ENCODE measurements at regions not wholly inside any gene's neighbourhood (a gene's known extent, or its start where the extent isn't known, plus 50 kb on each side); places are given as distances from the start of the nearest gene placed in this dataset.
A peak's percentile ranks its signal among the peaks of the same experiment; 100 is the strongest.

DNA sequence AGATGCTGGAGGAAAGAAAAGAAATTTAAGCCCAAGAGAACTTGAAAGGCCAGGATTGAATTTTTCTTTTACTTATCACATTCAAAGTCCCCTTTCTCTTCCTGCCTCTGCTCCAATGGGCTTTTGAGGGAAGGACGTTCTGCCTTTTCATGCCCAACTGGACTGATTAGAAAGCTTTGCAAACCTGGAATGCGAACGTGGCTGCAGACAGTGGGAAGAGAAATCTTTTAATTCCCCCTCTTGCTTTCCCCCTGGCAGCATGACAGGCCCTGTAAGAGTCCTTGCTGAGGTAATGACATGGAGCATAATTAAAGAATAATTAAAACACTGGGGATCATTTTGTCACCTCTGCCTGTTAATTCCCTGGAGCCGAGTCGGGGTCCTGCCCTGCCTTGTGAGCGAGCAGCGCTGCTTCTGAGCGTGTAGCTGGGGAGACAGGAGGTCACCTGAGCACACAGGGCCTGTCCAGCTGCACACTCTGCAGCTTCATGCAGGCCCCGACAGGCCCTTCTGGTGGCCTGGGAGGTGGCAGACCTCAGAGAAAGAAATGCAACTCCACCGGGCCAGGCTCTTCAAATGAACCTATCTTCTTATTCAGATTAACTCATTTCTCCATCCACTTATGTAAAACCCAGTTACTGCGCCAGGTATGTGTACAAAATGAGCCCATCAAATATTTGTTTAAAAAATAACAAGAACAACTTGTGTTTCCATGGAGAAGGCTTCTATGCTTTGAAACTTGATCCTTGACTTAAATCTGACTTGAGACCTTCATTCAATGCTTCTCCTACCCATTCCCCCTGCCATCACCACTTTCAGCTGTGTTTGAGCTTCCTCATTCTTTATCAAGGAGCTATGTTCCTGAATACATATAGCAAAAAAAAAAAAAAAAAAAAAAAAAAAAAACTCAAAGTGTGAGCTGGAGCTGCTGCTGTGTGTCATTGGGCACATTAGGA, 628.2 kb upstream of the CFAP20DC start:
- Mint-ChIP-seq H3K9me3 (no peaks in the 10 kb centered on the region), H3K4me1 (no peaks in the 10 kb centered on the region; the same call in 2 of the 3 replicates), H3K27ac (no peak overlapping the region), H3K4me3 (no peak overlapping the region), H3K36me3 (ENCODE audit: low read depth) (no peaks in the 10 kb centered on the region), H3K27me3 (ENCODE audit: insufficient read depth, low read depth, poor library complexity) (peaks cover 2% of the 10 kb centered on the region)
- no peak overlapping the region for H3K27ac ChIP-seq (ENCODE audit: low read depth)
- TF ChIP-seq POLR2AphosphoS5 (IDR thresholded peaks at IDR 0.05; ENCODE audit: low read depth): no peak
- TF ChIP-seq, protein P1, sequence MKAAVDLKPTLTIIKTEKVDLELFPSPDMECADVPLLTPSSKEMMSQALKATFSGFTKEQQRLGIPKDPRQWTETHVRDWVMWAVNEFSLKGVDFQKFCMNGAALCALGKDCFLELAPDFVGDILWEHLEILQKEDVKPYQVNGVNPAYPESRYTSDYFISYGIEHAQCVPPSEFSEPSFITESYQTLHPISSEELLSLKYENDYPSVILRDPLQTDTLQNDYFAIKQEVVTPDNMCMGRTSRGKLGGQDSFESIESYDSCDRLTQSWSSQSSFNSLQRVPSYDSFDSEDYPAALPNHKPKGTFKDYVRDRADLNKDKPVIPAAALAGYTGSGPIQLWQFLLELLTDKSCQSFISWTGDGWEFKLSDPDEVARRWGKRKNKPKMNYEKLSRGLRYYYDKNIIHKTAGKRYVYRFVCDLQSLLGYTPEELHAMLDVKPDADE (IDR thresholded peaks at IDR 0.05): no peak
- TF ChIP-seq, protein P2, sequence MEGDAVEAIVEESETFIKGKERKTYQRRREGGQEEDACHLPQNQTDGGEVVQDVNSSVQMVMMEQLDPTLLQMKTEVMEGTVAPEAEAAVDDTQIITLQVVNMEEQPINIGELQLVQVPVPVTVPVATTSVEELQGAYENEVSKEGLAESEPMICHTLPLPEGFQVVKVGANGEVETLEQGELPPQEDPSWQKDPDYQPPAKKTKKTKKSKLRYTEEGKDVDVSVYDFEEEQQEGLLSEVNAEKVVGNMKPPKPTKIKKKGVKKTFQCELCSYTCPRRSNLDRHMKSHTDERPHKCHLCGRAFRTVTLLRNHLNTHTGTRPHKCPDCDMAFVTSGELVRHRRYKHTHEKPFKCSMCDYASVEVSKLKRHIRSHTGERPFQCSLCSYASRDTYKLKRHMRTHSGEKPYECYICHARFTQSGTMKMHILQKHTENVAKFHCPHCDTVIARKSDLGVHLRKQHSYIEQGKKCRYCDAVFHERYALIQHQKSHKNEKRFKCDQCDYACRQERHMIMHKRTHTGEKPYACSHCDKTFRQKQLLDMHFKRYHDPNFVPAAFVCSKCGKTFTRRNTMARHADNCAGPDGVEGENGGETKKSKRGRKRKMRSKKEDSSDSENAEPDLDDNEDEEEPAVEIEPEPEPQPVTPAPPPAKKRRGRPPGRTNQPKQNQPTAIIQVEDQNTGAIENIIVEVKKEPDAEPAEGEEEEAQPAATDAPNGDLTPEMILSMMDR (conservative IDR thresholded peaks at IDR 0.05; ENCODE audit: low read depth in 2 of 2): no peak
- TF ChIP-seq EZH2 (IDR thresholded peaks at IDR 0.05; ENCODE audit: low read depth, unreplicated experiment): no peak
- no peak for TF ChIP-seq CREB1 (CRISPR knock-in tag; IDR thresholded peaks at IDR 0.05; ENCODE audit: low read depth)
- no peak for TF ChIP-seq EZH2phosphoT487 (IDR thresholded peaks at IDR 0.05; ENCODE audit: unreplicated experiment)
- no peak for TF ChIP-seq NANOG (IDR thresholded peaks at IDR 0.05; ENCODE audit: borderline replicate concordance)
- TF ChIP-seq STAT1 (IDR thresholded peaks at IDR 0.05; ENCODE audit: unreplicated experiment): no peak
- no peak for TF ChIP-seq JUNB (IDR thresholded peaks at IDR 0.05; ENCODE audit: unreplicated experiment)
- TF ChIP-seq, protein P3, sequence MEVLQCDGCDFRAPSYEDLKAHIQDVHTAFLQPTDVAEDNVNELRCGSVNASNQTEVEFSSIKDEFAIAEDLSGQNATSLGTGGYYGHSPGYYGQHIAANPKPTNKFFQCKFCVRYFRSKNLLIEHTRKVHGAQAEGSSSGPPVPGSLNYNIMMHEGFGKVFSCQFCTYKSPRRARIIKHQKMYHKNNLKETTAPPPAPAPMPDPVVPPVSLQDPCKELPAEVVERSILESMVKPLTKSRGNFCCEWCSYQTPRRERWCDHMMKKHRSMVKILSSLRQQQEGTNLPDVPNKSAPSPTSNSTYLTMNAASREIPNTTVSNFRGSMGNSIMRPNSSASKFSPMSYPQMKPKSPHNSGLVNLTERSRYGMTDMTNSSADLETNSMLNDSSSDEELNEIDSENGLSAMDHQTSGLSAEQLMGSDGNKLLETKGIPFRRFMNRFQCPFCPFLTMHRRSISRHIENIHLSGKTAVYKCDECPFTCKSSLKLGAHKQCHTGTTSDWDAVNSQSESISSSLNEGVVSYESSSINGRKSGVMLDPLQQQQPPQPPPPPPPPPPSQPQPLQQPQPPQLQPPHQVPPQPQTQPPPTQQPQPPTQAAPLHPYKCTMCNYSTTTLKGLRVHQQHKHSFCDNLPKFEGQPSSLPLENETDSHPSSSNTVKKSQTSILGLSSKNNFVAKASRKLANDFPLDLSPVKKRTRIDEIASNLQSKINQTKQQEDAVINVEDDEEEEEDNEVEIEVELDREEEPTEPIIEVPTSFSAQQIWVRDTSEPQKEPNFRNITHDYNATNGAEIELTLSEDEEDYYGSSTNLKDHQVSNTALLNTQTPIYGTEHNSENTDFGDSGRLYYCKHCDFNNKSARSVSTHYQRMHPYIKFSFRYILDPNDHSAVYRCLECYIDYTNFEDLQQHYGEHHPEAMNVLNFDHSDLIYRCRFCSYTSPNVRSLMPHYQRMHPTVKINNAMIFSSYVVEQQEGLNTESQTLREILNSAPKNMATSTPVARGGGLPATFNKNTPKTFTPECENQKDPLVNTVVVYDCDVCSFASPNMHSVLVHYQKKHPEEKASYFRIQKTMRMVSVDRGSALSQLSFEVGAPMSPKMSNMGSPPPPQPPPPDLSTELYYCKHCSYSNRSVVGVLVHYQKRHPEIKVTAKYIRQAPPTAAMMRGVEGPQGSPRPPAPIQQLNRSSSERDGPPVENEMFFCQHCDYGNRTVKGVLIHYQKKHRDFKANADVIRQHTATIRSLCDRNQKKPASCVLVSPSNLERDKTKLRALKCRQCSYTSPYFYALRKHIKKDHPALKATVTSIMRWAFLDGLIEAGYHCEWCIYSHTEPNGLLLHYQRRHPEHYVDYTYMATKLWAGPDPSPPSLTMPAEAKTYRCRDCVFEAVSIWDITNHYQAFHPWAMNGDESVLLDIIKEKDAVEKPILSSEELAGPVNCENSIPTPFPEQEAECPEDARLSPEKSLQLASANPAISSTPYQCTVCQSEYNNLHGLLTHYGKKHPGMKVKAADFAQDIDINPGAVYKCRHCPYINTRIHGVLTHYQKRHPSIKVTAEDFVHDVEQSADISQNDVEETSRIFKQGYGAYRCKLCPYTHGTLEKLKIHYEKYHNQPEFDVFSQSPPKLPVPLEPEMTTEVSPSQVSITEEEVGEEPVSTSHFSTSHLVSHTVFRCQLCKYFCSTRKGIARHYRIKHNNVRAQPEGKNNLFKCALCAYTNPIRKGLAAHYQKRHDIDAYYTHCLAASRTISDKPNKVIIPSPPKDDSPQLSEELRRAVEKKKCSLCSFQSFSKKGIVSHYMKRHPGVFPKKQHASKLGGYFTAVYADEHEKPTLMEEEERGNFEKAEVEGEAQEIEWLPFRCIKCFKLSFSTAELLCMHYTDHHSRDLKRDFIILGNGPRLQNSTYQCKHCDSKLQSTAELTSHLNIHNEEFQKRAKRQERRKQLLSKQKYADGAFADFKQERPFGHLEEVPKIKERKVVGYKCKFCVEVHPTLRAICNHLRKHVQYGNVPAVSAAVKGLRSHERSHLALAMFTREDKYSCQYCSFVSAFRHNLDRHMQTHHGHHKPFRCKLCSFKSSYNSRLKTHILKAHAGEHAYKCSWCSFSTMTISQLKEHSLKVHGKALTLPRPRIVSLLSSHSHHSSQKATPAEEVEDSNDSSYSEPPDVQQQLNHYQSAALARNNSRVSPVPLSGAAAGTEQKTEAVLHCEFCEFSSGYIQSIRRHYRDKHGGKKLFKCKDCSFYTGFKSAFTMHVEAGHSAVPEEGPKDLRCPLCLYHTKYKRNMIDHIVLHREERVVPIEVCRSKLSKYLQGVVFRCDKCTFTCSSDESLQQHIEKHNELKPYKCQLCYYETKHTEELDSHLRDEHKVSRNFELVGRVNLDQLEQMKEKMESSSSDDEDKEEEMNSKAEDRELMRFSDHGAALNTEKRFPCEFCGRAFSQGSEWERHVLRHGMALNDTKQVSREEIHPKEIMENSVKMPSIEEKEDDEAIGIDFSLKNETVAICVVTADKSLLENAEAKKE (CRISPR knock-in tag; IDR thresholded peaks at IDR 0.05): no peak
- TF ChIP-seq ZNF331 (CRISPR knock-in tag; IDR thresholded peaks at IDR 0.05; ENCODE audit: low read depth): no peak
- TF ChIP-seq, protein P4, sequence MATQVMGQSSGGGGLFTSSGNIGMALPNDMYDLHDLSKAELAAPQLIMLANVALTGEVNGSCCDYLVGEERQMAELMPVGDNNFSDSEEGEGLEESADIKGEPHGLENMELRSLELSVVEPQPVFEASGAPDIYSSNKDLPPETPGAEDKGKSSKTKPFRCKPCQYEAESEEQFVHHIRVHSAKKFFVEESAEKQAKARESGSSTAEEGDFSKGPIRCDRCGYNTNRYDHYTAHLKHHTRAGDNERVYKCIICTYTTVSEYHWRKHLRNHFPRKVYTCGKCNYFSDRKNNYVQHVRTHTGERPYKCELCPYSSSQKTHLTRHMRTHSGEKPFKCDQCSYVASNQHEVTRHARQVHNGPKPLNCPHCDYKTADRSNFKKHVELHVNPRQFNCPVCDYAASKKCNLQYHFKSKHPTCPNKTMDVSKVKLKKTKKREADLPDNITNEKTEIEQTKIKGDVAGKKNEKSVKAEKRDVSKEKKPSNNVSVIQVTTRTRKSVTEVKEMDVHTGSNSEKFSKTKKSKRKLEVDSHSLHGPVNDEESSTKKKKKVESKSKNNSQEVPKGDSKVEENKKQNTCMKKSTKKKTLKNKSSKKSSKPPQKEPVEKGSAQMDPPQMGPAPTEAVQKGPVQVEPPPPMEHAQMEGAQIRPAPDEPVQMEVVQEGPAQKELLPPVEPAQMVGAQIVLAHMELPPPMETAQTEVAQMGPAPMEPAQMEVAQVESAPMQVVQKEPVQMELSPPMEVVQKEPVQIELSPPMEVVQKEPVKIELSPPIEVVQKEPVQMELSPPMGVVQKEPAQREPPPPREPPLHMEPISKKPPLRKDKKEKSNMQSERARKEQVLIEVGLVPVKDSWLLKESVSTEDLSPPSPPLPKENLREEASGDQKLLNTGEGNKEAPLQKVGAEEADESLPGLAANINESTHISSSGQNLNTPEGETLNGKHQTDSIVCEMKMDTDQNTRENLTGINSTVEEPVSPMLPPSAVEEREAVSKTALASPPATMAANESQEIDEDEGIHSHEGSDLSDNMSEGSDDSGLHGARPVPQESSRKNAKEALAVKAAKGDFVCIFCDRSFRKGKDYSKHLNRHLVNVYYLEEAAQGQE (IDR thresholded peaks at IDR 0.05; ENCODE audit: unreplicated experiment): no peak
- TF ChIP-seq ZNF114 (CRISPR knock-in tag; IDR thresholded peaks at IDR 0.05): no peak
- no peak overlapping the region for H3K4me3 ChIP-seq
- H3F3A ChIP-seq (replicated peaks; ENCODE audit: low read depth): no peaks in the 10 kb centered on the region
- no peaks in the 10 kb centered on the region for H3K79me2 ChIP-seq (replicated peaks; ENCODE audit: insufficient read depth)
- no peaks in the 10 kb centered on the region for H4K20me1 ChIP-seq (replicated peaks; ENCODE audit: insufficient read depth)
- H3K4me2 ChIP-seq: no peak overlapping the region
- ATAC-seq (no peak), DNase-seq (ENCODE audit: low spot score) (no peak)
- H3K36me3 ChIP-seq (ENCODE audit: insufficient read depth): no peaks in the 10 kb centered on the region
- H3K9me2 ChIP-seq (ENCODE audit: insufficient read depth): no peaks in the 10 kb centered on the region
- no peaks in the 10 kb centered on the region for H3K27me3 ChIP-seq (ENCODE audit: insufficient read depth)
- peak overlapping the region; percentile 56 for H2AFZ ChIP-seq
- H3K4me1 ChIP-seq (ENCODE audit: insufficient read depth): no peaks in the 10 kb centered on the region
